Right forelimb (tissue), 1 donor: ENCODE measurements at regions not wholly inside any gene's neighbourhood (a gene's known extent, or its start where the extent isn't known, plus 50 kb on each side); places are given as distances from the start of the nearest gene placed in this dataset.

Experiments
- DNase-seq: peaks from one replicate; pipeline ENCODE4 v3.0.0-alpha.2; 2018

- DNase-seq: no peak
These were observed 50.8 kb upstream of the KLHL13 start for GRCh38 chrX:118167361-118167760.

GRCh38 chrX:118171356-118171755 lies 54.7 kb upstream of the KLHL13 start:
- no peak for DNase-seq

- no peak for DNase-seq
These were observed 58.0 kb upstream of the KLHL13 start for GRCh38 chrX:118174516-118175098.

GRCh38 chrX:118177708-118178107 lies 61.1 kb upstream of the KLHL13 start:
- no peak for DNase-seq

GRCh38 chrX:118178450-118178849 lies 61.8 kb upstream of the KLHL13 start:
- no peak for DNase-seq

GRCh38 chrX:118179161-118179560 lies 62.6 kb upstream of the KLHL13 start:
- DNase-seq: no peak

GRCh38 chrX:118179718-118180117 lies 63.1 kb upstream of the KLHL13 start:
- DNase-seq: no peak

- no peak for DNase-seq
These were observed 64.4 kb upstream of the KLHL13 start for GRCh38 chrX:118181030-118181429.

GRCh38 chrX:118182025-118182424 lies 65.4 kb upstream of the KLHL13 start:
- DNase-seq: no peak

- DNase-seq: no peak
These were observed 66.1 kb upstream of the KLHL13 start for GRCh38 chrX:118182681-118183080.

GRCh38 chrX:118183606-118184005 lies 67.0 kb upstream of the KLHL13 start:
- DNase-seq: no peak

- DNase-seq: no peak
These were observed 70.5 kb upstream of the KLHL13 start for GRCh38 chrX:118187100-118187499.

GRCh38 chrX:118189000-118189399 lies 72.4 kb upstream of the KLHL13 start:
- no peak for DNase-seq

GRCh38 chrX:118189628-118190027 lies 73.0 kb upstream of the KLHL13 start:
- no peak for DNase-seq

- DNase-seq: no peak
These were observed 81.1 kb upstream of the KLHL13 start for GRCh38 chrX:118197730-118198129.

- no peak for DNase-seq
These were observed 82.0 kb upstream of the KLHL13 start for GRCh38 chrX:118198577-118198976.

GRCh38 chrX:118199997-118200396 lies 83.4 kb upstream of the KLHL13 start:
- no peak for DNase-seq

GRCh38 chrX:118205421-118206395 lies 89.1 kb upstream of the KLHL13 start:
- no peak for DNase-seq

GRCh38 chrX:118207831-118208453 lies 91.3 kb upstream of the KLHL13 start:
- no peak for DNase-seq

GRCh38 chrX:118208481-118208880 lies 91.9 kb upstream of the KLHL13 start:
- no peak for DNase-seq

- DNase-seq: no peak
These were observed 95.5 kb upstream of the KLHL13 start for GRCh38 chrX:118211891-118212816.

- DNase-seq: no peak
These were observed 96.2 kb upstream of the KLHL13 start for GRCh38 chrX:118212817-118213183.

- no peak for DNase-seq
These were observed 98.7 kb upstream of the KLHL13 start for GRCh38 chrX:118215346-118215745.
